T-helper 17 cell (primary cell): ENCODE measurements at regions not wholly inside any gene's neighbourhood (a gene's known extent, or its start where the extent isn't known, plus 50 kb on each side); places are given as distances from the start of the nearest gene placed in this dataset.
"Not testable (repeated sequence)": the region's sequence is repeated elsewhere in the genome, so short reads cannot be mapped to it uniquely, and the experiment has no call there.

Experiments
- ATAC-seq: fragments of 150-1000 bp; cut with Tn5 transposase; 2 replicates; pipeline ENCODE4 v1.10.0; 2021; ENCODE audit warnings: mild to moderate bottlenecking, moderate library complexity
- DNase-seq, 3 donors: peaks; one replicate each; pipeline versions ENCODE4 v3.0.0 to v3.0.0-alpha.2; 2020 to 2021
- H3K9me3 ChIP-seq: one replicate; pipeline ENCODE4 v1.7.0; 2013; ENCODE audit warnings: low read length, mild to moderate bottlenecking; ENCODE audit not compliant: control insufficient read depth, poor library complexity, severe bottlenecking
- H3K27ac Mint-ChIP-seq: one replicate; pipeline ENCODE4 v1.8.0; 2022; ENCODE audit warnings: mild to moderate bottlenecking, moderate library complexity, mixed read lengths
- H3K27me3 Mint-ChIP-seq: one replicate; pipeline ENCODE4 v1.8.0; 2022; ENCODE audit warnings: mixed read lengths
- H3K36me3 Mint-ChIP-seq: one replicate; pipeline ENCODE4 v1.8.0; 2022; ENCODE audit warnings: low read depth, mixed read lengths
- H3K4me1 Mint-ChIP-seq: one replicate; pipeline ENCODE4 v1.8.0; 2022; ENCODE audit warnings: mild to moderate bottlenecking, mixed read lengths
- H3K4me3 Mint-ChIP-seq: one replicate; pipeline ENCODE4 v1.8.0; 2022; ENCODE audit warnings: mild to moderate bottlenecking, moderate library complexity, mixed read lengths

- Mint-ChIP-seq H3K27ac (no peak overlapping the region), H3K4me1 (no peaks in the 10 kb centered on the region), H3K4me3 (no peak overlapping the region), H3K27me3 (no peaks in the 10 kb centered on the region), H3K36me3 (no peaks in the 10 kb centered on the region)
- H3K9me3 ChIP-seq = no peaks in the 10 kb centered on the region
- ATAC-seq (no peak), DNase-seq (no peak)
These were observed 367.5 kb downstream of the PRDM5 start for GRCh38 chr4:120555058-120555457.

GRCh38 chr4:120554086-120554485 lies 368.4 kb downstream of the PRDM5 start:
- DNase-seq (no peak), ATAC-seq (no peak)
- no peaks in the 10 kb centered on the region for H3K9me3 ChIP-seq
- H3K4me3 Mint-ChIP-seq = no peak overlapping the region
- H3K36me3 Mint-ChIP-seq = no peaks in the 10 kb centered on the region
- H3K27me3 Mint-ChIP-seq = no peaks in the 10 kb centered on the region
- H3K27ac Mint-ChIP-seq = no peak overlapping the region
- H3K4me1 Mint-ChIP-seq = no peaks in the 10 kb centered on the region

GRCh38 chr4:120550624-120551220 lies 371.8 kb downstream of the PRDM5 start:
- H3K36me3 Mint-ChIP-seq, H3K4me1 Mint-ChIP-seq, H3K9me3 ChIP-seq, H3K4me3 Mint-ChIP-seq, H3K27me3 Mint-ChIP-seq, DNase-seq, H3K27ac Mint-ChIP-seq, ATAC-seq: not testable (repeated sequence)

- DNase-seq = no peak
- ATAC-seq = no peak
- no peak overlapping the region for H3K4me3 Mint-ChIP-seq
- no peaks in the 10 kb centered on the region for H3K36me3 Mint-ChIP-seq
- no peaks in the 10 kb centered on the region for H3K27me3 Mint-ChIP-seq
- no peaks in the 10 kb centered on the region for H3K9me3 ChIP-seq
- no peak overlapping the region for H3K27ac Mint-ChIP-seq
- no peaks in the 10 kb centered on the region for H3K4me1 Mint-ChIP-seq
These were observed 373.4 kb downstream of the PRDM5 start for GRCh38 chr4:120549011-120549570.

- H3K9me3 ChIP-seq = no peaks in the 10 kb centered on the region
- no peaks in the 10 kb centered on the region for H3K36me3 Mint-ChIP-seq
- no peaks in the 10 kb centered on the region for H3K4me1 Mint-ChIP-seq
- ATAC-seq (no peak), DNase-seq (no peak)
- no peak overlapping the region for H3K27ac Mint-ChIP-seq
- no peaks in the 10 kb centered on the region for H3K27me3 Mint-ChIP-seq
- H3K4me3 Mint-ChIP-seq = no peak overlapping the region
These were observed 377.1 kb downstream of the PRDM5 start for GRCh38 chr4:120545391-120545790.

GRCh38 chr4:120544838-120545237 lies 377.7 kb downstream of the PRDM5 start:
- Mint-ChIP-seq H3K36me3 (no peaks in the 10 kb centered on the region), H3K4me1 (no peaks in the 10 kb centered on the region), H3K27ac (no peak overlapping the region), H3K27me3 (no peaks in the 10 kb centered on the region), H3K4me3 (no peak overlapping the region)
- no peaks in the 10 kb centered on the region for H3K9me3 ChIP-seq
- no peak for DNase-seq
- ATAC-seq = no peak

GRCh38 chr4:120540625-120541024 lies 381.9 kb downstream of the PRDM5 start:
- Mint-ChIP-seq H3K27me3 (no peaks in the 10 kb centered on the region), H3K4me1 (no peaks in the 10 kb centered on the region), H3K36me3 (no peaks in the 10 kb centered on the region), H3K27ac (no peak overlapping the region), H3K4me3 (no peak overlapping the region)
- ATAC-seq = no peak
- no peaks in the 10 kb centered on the region for H3K9me3 ChIP-seq
- DNase-seq = no peak

- H3K36me3 Mint-ChIP-seq = no peaks in the 10 kb centered on the region
- ATAC-seq (no peak), DNase-seq (no peak)
- H3K4me3 Mint-ChIP-seq = no peak overlapping the region
- no peaks in the 10 kb centered on the region for H3K27me3 Mint-ChIP-seq
- H3K9me3 ChIP-seq = no peaks in the 10 kb centered on the region
- no peaks in the 10 kb centered on the region for H3K4me1 Mint-ChIP-seq
- H3K27ac Mint-ChIP-seq = no peak overlapping the region
These were observed 385.6 kb downstream of the PRDM5 start for GRCh38 chr4:120536884-120537283.

GRCh38 chr4:120528428-120528827 lies 394.1 kb downstream of the PRDM5 start:
- H3K9me3 ChIP-seq = no peaks in the 10 kb centered on the region
- no peaks in the 10 kb centered on the region for H3K36me3 Mint-ChIP-seq

GRCh38 chr4:120526033-120526432 lies 396.5 kb downstream of the PRDM5 start:
- ATAC-seq = no peak
- H3K27me3 Mint-ChIP-seq = no peaks in the 10 kb centered on the region
- H3K9me3 ChIP-seq = no peaks in the 10 kb centered on the region
- H3K4me1 Mint-ChIP-seq = no peaks in the 10 kb centered on the region
- H3K4me3 Mint-ChIP-seq = no peak overlapping the region
- H3K27ac Mint-ChIP-seq = no peak overlapping the region
- no peak for DNase-seq
- no peaks in the 10 kb centered on the region for H3K36me3 Mint-ChIP-seq

More at GRCh38 chr4:120528428-120528827, 394.1 kb downstream of the PRDM5 start:
- Mint-ChIP-seq H3K27ac (no peak overlapping the region), H3K27me3 (no peaks in the 10 kb centered on the region), H3K4me1 (no peaks in the 10 kb centered on the region), H3K4me3 (no peak overlapping the region)
- no peak for DNase-seq
- ATAC-seq = no peak

- H3K36me3 Mint-ChIP-seq = no peaks in the 10 kb centered on the region
- no peaks in the 10 kb centered on the region for H3K4me1 Mint-ChIP-seq
- no peak overlapping the region for H3K27ac Mint-ChIP-seq
- ATAC-seq (no peak), DNase-seq (no peak)
- no peaks in the 10 kb centered on the region for H3K27me3 Mint-ChIP-seq
- no peak overlapping the region for H3K4me3 Mint-ChIP-seq
- no peaks in the 10 kb centered on the region for H3K9me3 ChIP-seq
These were observed 397.4 kb downstream of the PRDM5 start for GRCh38 chr4:120525106-120525505.

GRCh38 chr4:120524237-120524636 lies 398.3 kb downstream of the PRDM5 start:
- H3K4me3 Mint-ChIP-seq = no peak overlapping the region
- ATAC-seq (no peak), DNase-seq (no peak)
- H3K27ac Mint-ChIP-seq = no peak overlapping the region
- H3K9me3 ChIP-seq = no peaks in the 10 kb centered on the region
- H3K27me3 Mint-ChIP-seq = no peaks in the 10 kb centered on the region
- H3K36me3 Mint-ChIP-seq = no peaks in the 10 kb centered on the region
- no peaks in the 10 kb centered on the region for H3K4me1 Mint-ChIP-seq

- no peaks in the 10 kb centered on the region for H3K4me1 Mint-ChIP-seq
- H3K27me3 Mint-ChIP-seq = no peaks in the 10 kb centered on the region
- no peaks in the 10 kb centered on the region for H3K36me3 Mint-ChIP-seq
- H3K4me3 Mint-ChIP-seq = no peak overlapping the region
- no peak for DNase-seq
- H3K9me3 ChIP-seq = no peaks in the 10 kb centered on the region
- no peak for ATAC-seq
- no peak overlapping the region for H3K27ac Mint-ChIP-seq
These were observed 401.8 kb downstream of the PRDM5 start for GRCh38 chr4:120520761-120521160.

- no peaks in the 10 kb centered on the region for H3K4me1 Mint-ChIP-seq
- no peaks in the 10 kb centered on the region for H3K36me3 Mint-ChIP-seq
These were observed 404.6 kb downstream of the PRDM5 start for GRCh38 chr4:120517966-120518365.

More at GRCh38 chr4:120517966-120518365, 404.6 kb downstream of the PRDM5 start:
- no peaks in the 10 kb centered on the region for H3K9me3 ChIP-seq
- Mint-ChIP-seq H3K4me3 (no peak overlapping the region), H3K27ac (no peak overlapping the region), H3K27me3 (no peaks in the 10 kb centered on the region)
- DNase-seq (no peak), ATAC-seq (no peak)
